ENCODE measurements at regions not wholly inside any gene's neighbourhood (a gene's known extent, or its start where the extent isn't known, plus 50 kb on each side); places are given as distances from the start of the nearest gene placed in this dataset.
A peak's percentile ranks its signal among the peaks of the same experiment; 100 is the strongest.
"Not testable (repeated sequence)": the region's sequence is repeated elsewhere in the genome, so short reads cannot be mapped to it uniquely, and the experiment has no call there.

GRCh38 chr6:132192631-132193030 is 208.6 kb downstream of the MOXD1 start:
- no peaks in the 10 kb centered on the region for H3K9me3 ChIP-seq
- no peaks in the 10 kb centered on the region for H3K27me3 ChIP-seq
- TF ChIP-seq CTCF (IDR thresholded peaks at IDR 0.05) = no peak
- intact Hi-C loops (cut with DNase I) = loop anchor here (2.0 to 10.0 kb wide), 4 partner anchors 60 to 418 kb away; partner anchors contain the start of gene CCN2
- DNase-seq (ENCODE audit: low spot score in 2 of 2) = no peak
- no peaks in the 10 kb centered on the region for H3K36me3 ChIP-seq
- peak overlapping the region; percentile 56 to 79 for H3K27ac ChIP-seq
- peak overlapping the region in 1 of 2 donors; percentile 4 for H3K4me3 ChIP-seq
- H3K4me1 ChIP-seq = peaks cover 0 to 24% of the 10 kb centered on the region in 2 donors

GRCh38 chr6:132190815-132191175 is 210.5 kb downstream of the MOXD1 start:
- peak overlapping the region; percentile 64 to 79 for H3K27ac ChIP-seq
- H3K4me1 ChIP-seq = peaks cover 0 to 24% of the 10 kb centered on the region in 2 donors
- intact Hi-C loops (cut with DNase I) = loop anchor here (5.0 to 10.0 kb wide), 3 partner anchors 108 to 416 kb away; partner anchors contain the start of gene CCN2
- H3K36me3 ChIP-seq = no peaks in the 10 kb centered on the region
- H3K27me3 ChIP-seq = no peaks in the 10 kb centered on the region
- no peak for TF ChIP-seq CTCF (IDR thresholded peaks at IDR 0.05)
- no peak for DNase-seq (ENCODE audit: low spot score in 2 of 2)
- no peak overlapping the region for H3K4me3 ChIP-seq
- no peaks in the 10 kb centered on the region for H3K9me3 ChIP-seq

- Histone ChIP-seq H3K4me3 (no peak overlapping the region), H3K4me1 (peaks cover 0 to 24% of the 10 kb centered on the region in 2 donors), H3K27me3 (no peaks in the 10 kb centered on the region), H3K36me3 (no peaks in the 10 kb centered on the region), H3K27ac (peak overlapping the region; percentile 64 to 79), H3K9me3 (no peaks in the 10 kb centered on the region)
- DNase-seq (ENCODE audit: low spot score in 2 of 2) = no peak
- TF ChIP-seq CTCF (IDR thresholded peaks at IDR 0.05) = no peak
- intact Hi-C loops (cut with DNase I) = loop anchor here (5.0 to 10.0 kb wide), 3 partner anchors 108 to 415 kb away; partner anchors contain the start of gene CCN2
These were observed 211.0 kb downstream of the MOXD1 start for GRCh38 chr6:132190097-132190814.

GRCh38 chr6:132188556-132189264 is 212.6 kb downstream of the MOXD1 start:
- TF ChIP-seq CTCF (IDR thresholded peaks at IDR 0.05) = no peak
- no peaks in the 10 kb centered on the region for H3K36me3 ChIP-seq
- intact Hi-C loops (cut with DNase I) = no loop called here
- H3K27me3 ChIP-seq = no peaks in the 10 kb centered on the region
- H3K9me3 ChIP-seq = no peaks in the 10 kb centered on the region
- H3K27ac ChIP-seq = peak overlapping the region; percentile 52 to 71
- H3K4me3 ChIP-seq = no peak overlapping the region
- no peak for DNase-seq (ENCODE audit: low spot score in 2 of 2)
- H3K4me1 ChIP-seq = peaks cover 0 to 24% of the 10 kb centered on the region in 2 donors

GRCh38 chr6:132187816-132188215 is 213.5 kb downstream of the MOXD1 start:
- intact Hi-C loops (cut with DNase I) = no loop called here
- no peak for TF ChIP-seq CTCF (IDR thresholded peaks at IDR 0.05)
- no peaks in the 10 kb centered on the region for H3K36me3 ChIP-seq

GRCh38 chr6:132184966-132185365 is 216.3 kb downstream of the MOXD1 start:
- intact Hi-C loops (cut with DNase I) = not testable (repeated sequence)

More at GRCh38 chr6:132187816-132188215, 213.5 kb downstream of the MOXD1 start:
- Histone ChIP-seq H3K4me1 (peaks cover 0 to 24% of the 10 kb centered on the region in 2 donors), H3K4me3 (no peak overlapping the region), H3K9me3 (no peaks in the 10 kb centered on the region), H3K27me3 (no peaks in the 10 kb centered on the region), H3K27ac (no peak overlapping the region)
- DNase-seq (ENCODE audit: low spot score in 2 of 2) = no peak

More at GRCh38 chr6:132184966-132185365, 216.3 kb downstream of the MOXD1 start:
- not testable (repeated sequence) for H3K36me3 ChIP-seq; H3K27me3 ChIP-seq; H3K4me3 ChIP-seq; H3K9me3 ChIP-seq; DNase-seq (ENCODE audit: low spot score in 2 of 2); H3K27ac ChIP-seq
- H3K4me1 ChIP-seq = peaks cover 0 to 11% of the 10 kb centered on the region in 2 donors

Measured in ascending aorta (tissue), 2 donors.